K562 (cell line): ENCODE measurements at regions not wholly inside any gene's neighbourhood (a gene's known extent, or its start where the extent isn't known, plus 50 kb on each side); places are given as distances from the start of the nearest gene placed in this dataset.

ENCODE experiments used
- EP300 ChIP-seq: IDR thresholded peaks from 2 replicates; pipeline ENCODE4 v1.6.1; 2012; ENCODE audit warnings: low read length, improper control_type of control experiment
- EP400 ChIP-seq: fragments of 450-650 bp; IDR thresholded peaks from 2 replicates; pipeline ENCODE4 v1.6.1; 2017; ENCODE audit warnings: antibody characterized with exemption, mild to moderate bottlenecking, moderate library complexity
- EZH2 ChIP-seq: IDR thresholded peaks from 2 replicates; pipeline ENCODE4 v1.6.1; 2012; ENCODE audit warnings: low read depth, mild to moderate bottlenecking, inconsistent platforms, low read length, borderline replicate concordance
- NR1H2 ChIP-seq: sonication (generic); formaldehyde crosslinking; IDR thresholded peaks from 2 replicates; pipeline ENCODE4 v1.4.0; 2020; ENCODE audit warnings: mild to moderate bottlenecking, missing genetic modification reagents
- POLR2A ChIP-seq: fragments of 450-650 bp; conservative IDR thresholded peaks from 2 replicates; pipeline ENCODE4 v1.6.1; 2016
- RFX1 ChIP-seq: fragments of 450-650 bp; IDR thresholded peaks from 2 replicates; pipeline ENCODE4 v1.6.1; 2016; ENCODE audit warnings: mild to moderate bottlenecking, moderate library complexity
- SAP30 ChIP-seq: fragments of 200-600 bp; sonication (generic); IDR thresholded peaks from 2 replicates; pipeline ENCODE4 v1.6.1; 2012; ENCODE audit warnings: borderline replicate concordance, low read depth, mild to moderate bottlenecking, moderate library complexity, low read length, control low read depth, inconsistent platforms; ENCODE audit not compliant: insufficient read depth, poor library complexity, severe bottlenecking
- TEAD4 ChIP-seq, 2 experiments: sonication (generic) in 1 of 2; formaldehyde crosslinking in 1 of 2; IDR thresholded peaks; 2 replicates each; pipeline versions ENCODE4 v1.6.1 to v1.8.0; 2012 to 2022; ENCODE audit warnings: borderline replicate concordance in 1 of 2, inconsistent platforms in 1 of 2, low read length in 1 of 2, mild to moderate bottlenecking in 1 of 2, missing genetic modification reagents in 1 of 2
- ZZZ3 ChIP-seq: fragments of 450-650 bp; IDR thresholded peaks from 2 replicates; pipeline ENCODE4 v1.6.1; 2016; ENCODE audit warnings: antibody characterized with exemption, mild to moderate bottlenecking, moderate library complexity
- TF ChIP-seq, protein P1 (sequence below), 3 experiments: IDR thresholded peaks in 2 of 3; conservative IDR thresholded peaks in 1 of 3; 2 replicates each; pipeline ENCODE4 v1.5.1; 2011 to 2012; ENCODE audit warnings: low read length in 3 of 3, mild to moderate bottlenecking in 3 of 3, control low read depth in 2 of 3, improper control_type of control experiment in 1 of 3, inconsistent platforms in 1 of 3, low read depth in 1 of 3, mixed read lengths in 1 of 3, moderate library complexity in 1 of 3; ENCODE audit not compliant: insufficient read depth in 2 of 3

DNA sequence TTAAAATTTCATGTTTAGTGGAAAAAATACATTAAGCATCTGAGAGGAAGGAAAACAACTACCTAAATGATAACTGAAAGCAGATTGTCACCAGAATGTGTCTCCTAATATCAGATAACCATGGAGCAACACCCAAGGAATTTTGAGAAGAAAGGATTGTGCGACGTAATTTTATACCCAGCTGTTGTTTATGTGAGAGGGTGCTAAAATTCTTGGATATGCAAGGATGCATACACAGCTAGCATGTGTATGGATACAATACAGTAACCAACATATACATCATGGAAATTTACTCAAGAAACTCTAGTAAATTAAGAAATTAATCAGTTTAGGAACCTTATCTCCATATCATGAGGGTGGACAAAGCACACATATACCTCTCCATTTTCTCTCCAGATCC, 290.9 kb downstream of the HS3ST3A1 start:
- TF ChIP-seq, protein P1, sequence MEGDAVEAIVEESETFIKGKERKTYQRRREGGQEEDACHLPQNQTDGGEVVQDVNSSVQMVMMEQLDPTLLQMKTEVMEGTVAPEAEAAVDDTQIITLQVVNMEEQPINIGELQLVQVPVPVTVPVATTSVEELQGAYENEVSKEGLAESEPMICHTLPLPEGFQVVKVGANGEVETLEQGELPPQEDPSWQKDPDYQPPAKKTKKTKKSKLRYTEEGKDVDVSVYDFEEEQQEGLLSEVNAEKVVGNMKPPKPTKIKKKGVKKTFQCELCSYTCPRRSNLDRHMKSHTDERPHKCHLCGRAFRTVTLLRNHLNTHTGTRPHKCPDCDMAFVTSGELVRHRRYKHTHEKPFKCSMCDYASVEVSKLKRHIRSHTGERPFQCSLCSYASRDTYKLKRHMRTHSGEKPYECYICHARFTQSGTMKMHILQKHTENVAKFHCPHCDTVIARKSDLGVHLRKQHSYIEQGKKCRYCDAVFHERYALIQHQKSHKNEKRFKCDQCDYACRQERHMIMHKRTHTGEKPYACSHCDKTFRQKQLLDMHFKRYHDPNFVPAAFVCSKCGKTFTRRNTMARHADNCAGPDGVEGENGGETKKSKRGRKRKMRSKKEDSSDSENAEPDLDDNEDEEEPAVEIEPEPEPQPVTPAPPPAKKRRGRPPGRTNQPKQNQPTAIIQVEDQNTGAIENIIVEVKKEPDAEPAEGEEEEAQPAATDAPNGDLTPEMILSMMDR (IDR thresholded peaks at IDR 0.05 in 2 of 3, conservative IDR thresholded peaks at IDR 0.05 in 1 of 3; ENCODE audit: insufficient read depth in 2 of 3, low read depth in 1 of 3, low read length in 3 of 3), result no peak
- TF ChIP-seq EP400, result no peak
- no peak for TF ChIP-seq TEAD4 (IDR thresholded peaks at IDR 0.05; ENCODE audit: low read length)
- TF ChIP-seq TEAD4 (CRISPR knock-in tag; IDR thresholded peaks at IDR 0.05; ENCODE audit: borderline replicate concordance), result no peak
- no peak for TF ChIP-seq ZZZ3
- TF ChIP-seq POLR2A, result no peak
- no peak for TF ChIP-seq SAP30
- no peak for TF ChIP-seq EZH2
- no peak for TF ChIP-seq NR1H2 (CRISPR knock-in tag)
- TF ChIP-seq RFX1, result no peak
- TF ChIP-seq EP300, result no peak
